ENCODE measurements at regions not wholly inside any gene's neighbourhood (a gene's known extent, or its start where the extent isn't known, plus 50 kb on each side); places are given as distances from the start of the nearest gene placed in this dataset.

DNA sequence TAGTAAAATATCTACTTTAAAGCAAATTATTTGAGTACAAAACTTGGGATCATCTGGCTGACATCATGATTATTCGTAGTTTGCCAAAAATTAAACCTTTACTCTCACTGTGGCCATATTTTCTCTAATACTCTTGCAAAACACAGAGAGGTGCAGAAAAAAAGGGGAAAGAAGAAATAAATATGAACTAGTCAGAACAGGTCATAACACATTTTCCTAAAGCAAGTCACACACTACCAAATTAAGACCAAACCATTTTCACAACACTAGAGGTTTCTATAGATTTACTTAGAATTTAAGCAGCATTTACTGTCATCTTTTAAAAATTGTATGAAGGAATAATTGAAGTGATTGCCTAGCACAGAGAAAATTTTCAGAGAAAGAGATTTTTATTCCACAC, 726.1 kb downstream of the SORCS1 start:
- no peak overlapping the region for H3K9ac ChIP-seq (replicated peaks; ENCODE audit: extremely low read depth, insufficient read depth, low read length)
- no TSS peak for BruUV-seq (replicated peaks)
- POLR2A ChIA-PET = no interaction called here
- intact Hi-C loops (cut with micrococcal nuclease) (no loop called here), dilution Hi-C loops (cut with MboI; ENCODE audit: extremely low pct_ligation_motif_present, low sequenced_read_pairs) (no loop called here)
- H3K4me3 ChIP-seq (replicated peaks in 1 of 3; ENCODE audit: insufficient read depth in 1 of 3, low read depth in 1 of 3, low read length in 3 of 3) = no peak overlapping the region
- H3K9me3 ChIP-seq (replicated peaks; ENCODE audit: control insufficient read depth, insufficient read depth, low read length) = no peaks in the 10 kb centered on the region
- CTCF ChIA-PET = no interaction called here
- no peak for TF ChIP-seq GATA2 (IDR thresholded peaks at IDR 0.05; ENCODE audit: insufficient read depth, insufficient read length, low read depth, low read length)
- no peak for TF ChIP-seq FOS (IDR thresholded peaks at IDR 0.05; ENCODE audit: borderline replicate concordance, insufficient read depth, low read length)
- no peak for TF ChIP-seq EZH2 (IDR thresholded peaks at IDR 0.05; ENCODE audit: borderline replicate concordance, low read depth, low read length, severe bottlenecking)
- TF ChIP-seq, protein P1, sequence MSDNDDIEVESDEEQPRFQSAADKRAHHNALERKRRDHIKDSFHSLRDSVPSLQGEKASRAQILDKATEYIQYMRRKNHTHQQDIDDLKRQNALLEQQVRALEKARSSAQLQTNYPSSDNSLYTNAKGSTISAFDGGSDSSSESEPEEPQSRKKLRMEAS (IDR thresholded peaks at IDR 0.05; ENCODE audit: insufficient read depth, insufficient read length) = no peak
- TF ChIP-seq, protein P2, sequence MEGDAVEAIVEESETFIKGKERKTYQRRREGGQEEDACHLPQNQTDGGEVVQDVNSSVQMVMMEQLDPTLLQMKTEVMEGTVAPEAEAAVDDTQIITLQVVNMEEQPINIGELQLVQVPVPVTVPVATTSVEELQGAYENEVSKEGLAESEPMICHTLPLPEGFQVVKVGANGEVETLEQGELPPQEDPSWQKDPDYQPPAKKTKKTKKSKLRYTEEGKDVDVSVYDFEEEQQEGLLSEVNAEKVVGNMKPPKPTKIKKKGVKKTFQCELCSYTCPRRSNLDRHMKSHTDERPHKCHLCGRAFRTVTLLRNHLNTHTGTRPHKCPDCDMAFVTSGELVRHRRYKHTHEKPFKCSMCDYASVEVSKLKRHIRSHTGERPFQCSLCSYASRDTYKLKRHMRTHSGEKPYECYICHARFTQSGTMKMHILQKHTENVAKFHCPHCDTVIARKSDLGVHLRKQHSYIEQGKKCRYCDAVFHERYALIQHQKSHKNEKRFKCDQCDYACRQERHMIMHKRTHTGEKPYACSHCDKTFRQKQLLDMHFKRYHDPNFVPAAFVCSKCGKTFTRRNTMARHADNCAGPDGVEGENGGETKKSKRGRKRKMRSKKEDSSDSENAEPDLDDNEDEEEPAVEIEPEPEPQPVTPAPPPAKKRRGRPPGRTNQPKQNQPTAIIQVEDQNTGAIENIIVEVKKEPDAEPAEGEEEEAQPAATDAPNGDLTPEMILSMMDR (IDR thresholded peaks at IDR 0.05; ENCODE audit: extremely low read depth in 1 of 2, insufficient read depth in 1 of 2, low read depth in 1 of 2, low read length in 2 of 2) = no peak
- TF ChIP-seq MYC (IDR thresholded peaks at IDR 0.05; ENCODE audit: low read depth, low read length) = no peak
- TF ChIP-seq POLR2A (IDR thresholded peaks at IDR 0.05; ENCODE audit: low read depth, low read length) = no peak
- no peak for TF ChIP-seq JUN (IDR thresholded peaks at IDR 0.05; ENCODE audit: borderline replicate concordance, insufficient read depth, insufficient read length, low read depth)
- no peak for TF ChIP-seq POLR2AphosphoS5 (IDR thresholded peaks at IDR 0.05; ENCODE audit: insufficient read depth, low read depth, low read length)
- no peak overlapping the region for H2AFZ ChIP-seq (ENCODE audit: low read depth, low read length)
- H3K36me3 ChIP-seq (ENCODE audit: control insufficient read depth in 2 of 2, extremely low read depth in 1 of 2, insufficient read depth in 2 of 2, low read length in 2 of 2) = no peaks in the 10 kb centered on the region
- DNase-seq (ENCODE audit: low read depth, low spot score) = no peak
- no peaks in the 10 kb centered on the region for H3K4me1 ChIP-seq (ENCODE audit: control insufficient read depth, extremely low read depth, insufficient read depth, low read length)
- FAIRE-seq = no peak
- H3K4me2 ChIP-seq (ENCODE audit: insufficient read depth, low read length) = no peak overlapping the region
- H3K27ac ChIP-seq (ENCODE audit: insufficient read depth, low read depth, low read length) = no peak overlapping the region
- no peaks in the 10 kb centered on the region for H3K27me3 ChIP-seq (ENCODE audit: control insufficient read depth in 2 of 2, insufficient read depth in 2 of 2, low read length in 2 of 2)
- H4K20me1 ChIP-seq (replicated peaks; ENCODE audit: control insufficient read depth, extremely low read depth, insufficient read depth, low read length) = no peaks in the 10 kb centered on the region
- H3K9me1 ChIP-seq (replicated peaks; ENCODE audit: control insufficient read depth, extremely low read depth, insufficient read depth, low read length) = no peaks in the 10 kb centered on the region
- no peaks in the 10 kb centered on the region for H3K79me2 ChIP-seq (ENCODE audit: control insufficient read depth, insufficient read depth, low read length)

Data from endothelial cell of umbilical vein (primary cell).